Peyer's patch (tissue), 4 donors: ENCODE measurements at regions not wholly inside any gene's neighbourhood (a gene's known extent, or its start where the extent isn't known, plus 50 kb on each side); places are given as distances from the start of the nearest gene placed in this dataset.

ENCODE experiments used
- CTCF ChIP-seq, 6 experiments: fragments of 450-650 bp in 4 of 6; fragments of 200-600 bp in 2 of 6; sonication (generic) in 1 of 6; IDR thresholded peaks; one replicate each; pipeline ENCODE4 v1.5.1; 2017 to 2019; ENCODE audit warnings: antibody characterized with exemption in 6 of 6, mild to moderate bottlenecking in 3 of 6, moderate library complexity in 1 of 6
- POLR2A ChIP-seq, 2 donors: fragments of 450-650 bp; IDR thresholded peaks; one replicate each; pipeline ENCODE4 v1.5.1; 2017; ENCODE audit warnings: antibody characterized with exemption in 2 of 2, mild to moderate bottlenecking in 2 of 2, moderate library complexity in 2 of 2

- TF ChIP-seq POLR2A (IDR thresholded peaks at IDR 0.05) (no peak), CTCF (IDR thresholded peaks at IDR 0.05) (no peak)
These were observed 163.4 kb upstream of the MKI67 start for GRCh38 chr10:128289621-128290020.
